K562 (cell line): ENCODE measurements at regions not wholly inside any gene's neighbourhood (a gene's known extent, or its start where the extent isn't known, plus 50 kb on each side); places are given as distances from the start of the nearest gene placed in this dataset.

ENCODE experiments used
- CBX5 ChIP-seq: IDR thresholded peaks from 2 replicates; pipeline ENCODE4 v1.6.1; 2014; ENCODE audit warnings: low read depth, borderline replicate concordance
- CHD4 ChIP-seq: fragments of 200-600 bp; sonication (generic); IDR thresholded peaks from 3 replicates; pipeline ENCODE4 v1.6.1; 2012; ENCODE audit warnings: low read depth, mild to moderate bottlenecking, mixed read lengths, low read length, inconsistent platforms; ENCODE audit not compliant: insufficient read depth, insufficient replicate concordance, poor library complexity, severe bottlenecking
- CSDE1 ChIP-seq, 2 experiments: fragments of 450-650 bp; IDR thresholded peaks; 2 replicates each; pipeline ENCODE4 v1.6.1; 2016; ENCODE audit warnings: mild to moderate bottlenecking in 1 of 2
- FOXA1 ChIP-seq: fragments of 450-650 bp; IDR thresholded peaks from 2 replicates; pipeline ENCODE4 v1.6.1; 2016; ENCODE audit warnings: mild to moderate bottlenecking, borderline replicate concordance
- PHF20 ChIP-seq: fragments of 450-650 bp; IDR thresholded peaks from 2 replicates; pipeline ENCODE4 v1.6.1; 2018; ENCODE audit not compliant: partially characterized antibody
- SAFB2 ChIP-seq: fragments of 200-400 bp; formaldehyde crosslinking; IDR thresholded peaks from 2 replicates; pipeline ENCODE4 v1.6.1; 2018; ENCODE audit warnings: borderline replicate concordance, low read length, low read depth, moderate library complexity; ENCODE audit not compliant: severe bottlenecking
- USF1 ChIP-seq: sonication (generic); formaldehyde crosslinking; IDR thresholded peaks from 2 replicates; pipeline ENCODE4 v1.9.0; 2022; ENCODE audit warnings: mild to moderate bottlenecking, missing genetic modification reagents
- ZKSCAN8 ChIP-seq: fragments of 200-800 bp; sonication (Bioruptor generic); IDR thresholded peaks from 2 replicates; pipeline ENCODE4 v1.6.1; 2016; ENCODE audit warnings: missing genetic modification characterization, missing compliant biosample characterization
- TF ChIP-seq, protein P1 (sequence below): fragments of 200-800 bp; sonication (Bioruptor generic); IDR thresholded peaks from 2 replicates; pipeline ENCODE4 v1.6.1; 2017; ENCODE audit warnings: missing genetic modification characterization, missing compliant biosample characterization
- TF ChIP-seq, protein P2 (sequence below), 2 experiments: fragments of 450-650 bp in 1 of 2; IDR thresholded peaks; 2 replicates each; pipeline ENCODE4 v1.6.1; 2011 to 2017; ENCODE audit warnings: low read depth in 2 of 2, antibody characterized with exemption in 1 of 2, borderline replicate concordance in 1 of 2, low read length in 1 of 2, mild to moderate bottlenecking in 1 of 2, mixed read lengths in 1 of 2; ENCODE audit not compliant: control insufficient read depth in 1 of 2
- TF ChIP-seq, protein P3 (sequence below): fragments of 450-650 bp; IDR thresholded peaks from 2 replicates; pipeline ENCODE4 v1.6.1; 2018; ENCODE audit not compliant: partially characterized antibody

DNA sequence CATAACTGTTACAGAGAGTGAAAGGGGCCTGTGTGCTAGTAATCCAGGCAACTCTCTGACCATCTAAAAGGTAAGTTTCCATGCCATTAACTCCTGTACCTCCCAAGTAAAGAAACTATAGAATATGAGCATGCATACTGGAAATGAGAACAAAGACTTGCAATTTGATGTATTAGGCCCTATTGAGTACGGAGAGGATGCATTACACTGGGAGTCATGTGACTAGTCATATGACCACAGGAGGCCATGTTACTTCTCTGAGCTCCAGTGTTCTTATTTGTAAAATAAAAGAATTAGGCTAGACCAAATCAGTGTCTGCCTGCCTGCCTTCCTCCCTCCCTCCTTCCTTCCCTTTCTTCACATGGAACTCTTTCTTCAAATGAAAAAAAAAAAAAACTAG, 440.1 kb upstream of the CCDC196 start (continued):
- TF ChIP-seq, protein P1, sequence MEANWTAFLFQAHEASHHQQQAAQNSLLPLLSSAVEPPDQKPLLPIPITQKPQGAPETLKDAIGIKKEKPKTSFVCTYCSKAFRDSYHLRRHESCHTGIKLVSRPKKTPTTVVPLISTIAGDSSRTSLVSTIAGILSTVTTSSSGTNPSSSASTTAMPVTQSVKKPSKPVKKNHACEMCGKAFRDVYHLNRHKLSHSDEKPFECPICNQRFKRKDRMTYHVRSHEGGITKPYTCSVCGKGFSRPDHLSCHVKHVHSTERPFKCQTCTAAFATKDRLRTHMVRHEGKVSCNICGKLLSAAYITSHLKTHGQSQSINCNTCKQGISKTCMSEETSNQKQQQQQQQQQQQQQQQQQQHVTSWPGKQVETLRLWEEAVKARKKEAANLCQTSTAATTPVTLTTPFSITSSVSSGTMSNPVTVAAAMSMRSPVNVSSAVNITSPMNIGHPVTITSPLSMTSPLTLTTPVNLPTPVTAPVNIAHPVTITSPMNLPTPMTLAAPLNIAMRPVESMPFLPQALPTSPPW = 0 out of 2 replicates have a peak, but pooled peaks have one; percentile 4
- TF ChIP-seq CBX5 (no peak), CHD4 (no peak), CSDE1 (IDR thresholded peaks at IDR 0.05) (no peak), ZKSCAN8 (no peak), USF1 (CRISPR knock-in tag) (peak; percentile 38; the same call in 1 of the 2 replicates), SAFB2 (no peak), FOXA1 (no peak), PHF20 (peak; percentile 26)
- TF ChIP-seq, protein P2, sequence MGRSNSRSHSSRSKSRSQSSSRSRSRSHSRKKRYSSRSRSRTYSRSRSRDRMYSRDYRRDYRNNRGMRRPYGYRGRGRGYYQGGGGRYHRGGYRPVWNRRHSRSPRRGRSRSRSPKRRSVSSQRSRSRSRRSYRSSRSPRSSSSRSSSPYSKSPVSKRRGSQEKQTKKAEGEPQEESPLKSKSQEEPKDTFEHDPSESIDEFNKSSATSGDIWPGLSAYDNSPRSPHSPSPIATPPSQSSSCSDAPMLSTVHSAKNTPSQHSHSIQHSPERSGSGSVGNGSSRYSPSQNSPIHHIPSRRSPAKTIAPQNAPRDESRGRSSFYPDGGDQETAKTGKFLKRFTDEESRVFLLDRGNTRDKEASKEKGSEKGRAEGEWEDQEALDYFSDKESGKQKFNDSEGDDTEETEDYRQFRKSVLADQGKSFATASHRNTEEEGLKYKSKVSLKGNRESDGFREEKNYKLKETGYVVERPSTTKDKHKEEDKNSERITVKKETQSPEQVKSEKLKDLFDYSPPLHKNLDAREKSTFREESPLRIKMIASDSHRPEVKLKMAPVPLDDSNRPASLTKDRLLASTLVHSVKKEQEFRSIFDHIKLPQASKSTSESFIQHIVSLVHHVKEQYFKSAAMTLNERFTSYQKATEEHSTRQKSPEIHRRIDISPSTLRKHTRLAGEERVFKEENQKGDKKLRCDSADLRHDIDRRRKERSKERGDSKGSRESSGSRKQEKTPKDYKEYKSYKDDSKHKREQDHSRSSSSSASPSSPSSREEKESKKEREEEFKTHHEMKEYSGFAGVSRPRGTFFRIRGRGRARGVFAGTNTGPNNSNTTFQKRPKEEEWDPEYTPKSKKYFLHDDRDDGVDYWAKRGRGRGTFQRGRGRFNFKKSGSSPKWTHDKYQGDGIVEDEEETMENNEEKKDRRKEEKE (IDR thresholded peaks at IDR 0.05; ENCODE audit: borderline replicate concordance in 1 of 2, control insufficient read depth in 1 of 2, low read depth in 2 of 2, low read length in 1 of 2) = no peak
- TF ChIP-seq, protein P3, sequence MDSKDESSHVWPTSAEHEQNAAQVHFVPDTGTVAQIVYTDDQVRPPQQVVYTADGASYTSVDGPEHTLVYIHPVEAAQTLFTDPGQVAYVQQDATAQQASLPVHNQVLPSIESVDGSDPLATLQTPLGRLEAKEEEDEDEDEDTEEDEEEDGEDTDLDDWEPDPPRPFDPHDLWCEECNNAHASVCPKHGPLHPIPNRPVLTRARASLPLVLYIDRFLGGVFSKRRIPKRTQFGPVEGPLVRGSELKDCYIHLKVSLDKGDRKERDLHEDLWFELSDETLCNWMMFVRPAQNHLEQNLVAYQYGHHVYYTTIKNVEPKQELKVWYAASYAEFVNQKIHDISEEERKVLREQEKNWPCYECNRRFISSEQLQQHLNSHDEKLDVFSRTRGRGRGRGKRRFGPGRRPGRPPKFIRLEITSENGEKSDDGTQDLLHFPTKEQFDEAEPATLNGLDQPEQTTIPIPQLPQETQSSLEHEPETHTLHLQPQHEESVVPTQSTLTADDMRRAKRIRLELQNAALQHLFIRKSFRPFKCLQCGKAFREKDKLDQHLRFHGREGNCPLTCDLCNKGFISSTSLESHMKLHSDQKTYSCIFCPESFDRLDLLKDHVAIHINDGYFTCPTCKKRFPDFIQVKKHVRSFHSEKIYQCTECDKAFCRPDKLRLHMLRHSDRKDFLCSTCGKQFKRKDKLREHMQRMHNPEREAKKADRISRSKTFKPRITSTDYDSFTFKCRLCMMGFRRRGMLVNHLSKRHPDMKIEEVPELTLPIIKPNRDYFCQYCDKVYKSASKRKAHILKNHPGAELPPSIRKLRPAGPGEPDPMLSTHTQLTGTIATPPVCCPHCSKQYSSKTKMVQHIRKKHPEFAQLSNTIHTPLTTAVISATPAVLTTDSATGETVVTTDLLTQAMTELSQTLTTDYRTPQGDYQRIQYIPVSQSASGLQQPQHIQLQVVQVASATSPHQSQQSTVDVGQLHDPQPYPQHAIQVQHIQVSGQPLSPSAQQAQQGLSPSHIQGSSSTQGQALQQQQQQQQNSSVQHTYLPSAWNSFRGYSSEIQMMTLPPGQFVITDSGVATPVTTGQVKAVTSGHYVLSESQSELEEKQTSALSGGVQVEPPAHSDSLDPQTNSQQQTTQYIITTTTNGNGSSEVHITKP = peak; percentile 57
